ENCODE measurements at regions not wholly inside any gene's neighbourhood (a gene's known extent, or its start where the extent isn't known, plus 50 kb on each side); places are given as distances from the start of the nearest gene placed in this dataset.
"Not testable (repeated sequence)": the region's sequence is repeated elsewhere in the genome, so short reads cannot be mapped to it uniquely, and the experiment has no call there.

DNA sequence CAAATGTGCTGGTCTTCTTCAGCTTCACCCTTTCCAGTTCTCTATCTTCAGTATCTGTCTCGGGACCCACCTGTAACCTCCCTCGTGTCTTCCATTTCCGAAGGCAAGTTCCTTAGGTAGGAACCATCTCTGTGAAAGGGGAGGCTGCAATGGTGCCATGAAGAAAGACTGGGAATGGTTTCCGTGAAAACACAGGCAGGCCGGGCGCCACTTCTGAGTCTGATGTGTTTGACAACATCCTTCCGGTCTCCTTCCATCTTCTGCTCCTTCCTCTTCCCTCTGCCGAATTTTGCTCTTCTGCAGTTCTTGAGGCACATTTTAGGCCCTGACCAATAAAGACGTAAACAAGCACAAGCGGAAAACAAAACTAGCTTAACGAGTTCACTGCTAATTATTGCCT is 328.0 kb downstream of the THBS2 start:
- H3K27ac ChIP-seq = no peak overlapping the region
- no peak for DNase-seq (ENCODE audit: low read depth, low spot score)

DNA sequence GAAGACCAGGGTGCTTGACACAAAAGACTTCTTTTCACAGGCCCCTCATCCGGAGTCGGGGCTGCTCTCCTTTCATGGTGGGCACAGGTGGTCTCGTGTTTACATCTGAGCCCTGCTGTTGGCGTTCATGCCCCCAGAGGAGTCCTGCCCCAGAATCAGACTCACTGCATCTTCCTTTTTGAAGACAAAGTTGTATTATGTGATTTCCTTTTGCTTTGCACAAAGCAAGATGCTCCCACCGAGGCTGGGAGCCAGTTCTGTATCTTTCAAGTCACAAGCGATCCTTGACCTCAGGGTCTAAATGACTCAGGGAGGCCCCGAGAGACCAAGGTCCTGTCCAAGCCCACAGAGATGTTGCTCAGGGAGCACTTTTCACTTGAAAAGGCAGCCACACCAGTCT is 330.5 kb downstream of the THBS2 start:
- no peak for DNase-seq (ENCODE audit: low read depth, low spot score)
- no peak overlapping the region for H3K27ac ChIP-seq

DNA sequence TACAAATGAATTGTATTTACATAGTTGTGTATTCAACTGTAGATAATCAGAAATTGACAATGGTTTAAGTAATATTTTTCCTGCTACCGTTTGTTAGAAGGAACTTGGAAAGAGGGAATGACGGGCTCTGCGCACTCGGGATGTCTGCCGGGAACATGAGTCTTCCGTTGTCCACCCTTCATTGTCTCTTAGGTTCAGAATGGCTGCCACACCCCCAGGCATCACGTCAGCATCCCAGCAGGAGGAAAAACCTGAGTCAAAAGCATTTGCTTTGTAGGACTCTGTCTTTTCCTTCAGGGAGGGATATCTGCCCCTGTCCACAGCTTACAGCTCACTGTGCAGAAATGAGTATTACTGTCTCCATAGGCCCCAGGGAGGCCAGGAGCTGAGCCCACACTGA is 331.2 kb downstream of the THBS2 start:
- H3K27ac ChIP-seq = no peak overlapping the region
- DNase-seq (ENCODE audit: low read depth, low spot score) = no peak

DNA sequence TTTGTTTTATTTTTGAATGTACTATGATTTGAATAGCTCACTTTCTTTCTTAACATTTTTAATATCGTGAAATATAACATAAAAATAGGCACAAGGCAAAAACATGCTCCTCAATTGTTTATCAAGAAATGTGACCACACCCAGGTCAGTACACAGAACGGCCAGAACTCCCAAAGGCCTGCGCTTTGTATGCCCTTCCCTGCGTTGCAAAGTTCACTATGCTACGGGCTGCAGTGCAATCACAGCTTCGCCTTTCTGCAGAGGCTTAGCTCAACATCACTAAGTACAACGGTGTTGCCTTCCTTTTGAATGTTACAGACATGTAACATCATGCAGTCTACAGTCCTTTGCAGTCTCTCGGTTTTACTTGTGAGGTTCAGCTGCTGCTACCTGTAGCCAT is 333.4 kb downstream of the THBS2 start:
- DNase-seq (ENCODE audit: low read depth, low spot score) = no peak
- no peak overlapping the region for H3K27ac ChIP-seq

DNA sequence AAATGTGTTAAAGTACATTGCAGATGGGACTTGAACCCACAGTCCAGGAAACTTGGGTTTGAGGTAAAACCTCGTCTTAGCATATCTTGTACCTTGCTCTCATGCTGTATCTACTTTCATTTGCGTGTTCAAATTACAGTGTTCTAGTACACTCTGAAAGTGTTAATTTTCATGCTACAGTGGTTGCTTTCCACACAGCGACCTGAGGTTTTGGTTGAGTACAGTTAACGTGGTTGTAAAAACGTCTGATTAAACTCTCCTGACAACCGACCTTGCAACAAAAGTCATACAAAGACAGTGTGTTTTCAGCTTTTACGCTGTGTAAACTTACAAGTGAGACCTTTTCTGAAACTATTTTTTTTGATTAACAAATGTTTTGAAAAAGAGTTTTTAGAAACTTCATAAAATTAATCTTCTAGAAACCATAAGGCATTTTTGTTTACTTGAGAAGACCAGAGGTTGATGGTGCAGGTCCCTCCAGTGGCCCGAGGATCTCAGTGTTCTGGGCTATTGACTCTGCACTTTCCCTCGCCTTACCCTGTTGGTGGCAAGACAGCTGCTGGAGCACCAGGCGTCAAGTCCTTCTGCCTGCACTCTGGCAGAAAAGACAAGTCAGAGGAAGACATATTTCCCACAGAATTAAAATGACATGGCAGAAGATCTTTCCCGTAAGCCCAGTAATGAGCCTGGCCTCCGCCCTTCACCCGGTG is 334.0 kb downstream of the THBS2 start:
- DNase-seq (ENCODE audit: low read depth, low spot score) = no peak
- H3K27ac ChIP-seq = no peak overlapping the region

DNA sequence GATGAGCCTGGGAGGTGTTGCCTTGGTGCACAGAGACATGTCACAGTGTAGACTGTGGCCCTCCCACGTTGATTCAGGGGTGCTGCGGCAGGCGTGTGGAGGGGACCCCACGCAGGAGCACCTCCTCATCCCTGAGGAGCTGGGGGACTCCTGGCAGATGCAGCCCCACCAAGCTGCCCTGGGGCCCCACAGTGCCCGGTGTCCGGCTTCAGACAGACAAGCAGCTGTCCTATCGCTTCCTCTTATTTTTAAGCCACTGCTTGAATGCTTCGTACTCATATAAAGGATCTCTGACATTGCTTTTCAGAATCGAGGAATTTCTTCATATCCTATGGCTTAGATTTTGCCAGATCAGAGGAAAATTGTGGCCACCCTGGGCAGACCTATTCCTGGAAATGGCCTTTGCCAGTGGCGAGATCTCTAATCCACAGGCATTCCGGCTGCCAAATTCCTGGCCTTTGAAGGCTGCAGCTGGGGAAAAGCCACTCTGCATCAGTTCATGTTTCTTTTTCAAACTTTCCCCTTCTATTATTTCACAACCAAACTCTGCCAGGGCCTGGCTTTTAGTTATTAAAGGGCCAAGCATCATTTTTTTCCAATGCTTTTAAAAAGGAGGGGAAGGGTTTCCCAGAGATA is 337.0 kb downstream of the THBS2 start:
- no peak overlapping the region for H3K27ac ChIP-seq
- no peak for DNase-seq (ENCODE audit: low read depth, low spot score)

DNA sequence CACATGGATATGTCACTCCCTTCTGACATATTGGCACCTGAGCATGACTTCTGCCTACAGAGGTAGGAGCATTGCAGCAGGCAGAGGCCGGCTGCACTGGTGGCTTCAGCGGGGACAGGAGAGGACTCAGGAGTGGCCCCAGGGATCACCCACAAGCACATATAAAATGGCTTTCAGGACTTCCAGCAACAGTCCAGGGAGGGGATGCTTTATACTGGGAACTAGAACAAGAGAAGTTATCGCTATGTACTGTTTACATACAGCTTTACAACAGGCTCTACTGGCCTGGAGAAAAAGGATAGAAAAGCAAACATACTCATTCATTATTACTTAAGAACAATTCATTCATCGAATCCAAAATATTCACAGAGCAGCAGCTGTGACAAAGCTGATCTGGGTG is 337.8 kb downstream of the THBS2 start:
- H3K27ac ChIP-seq = no peak overlapping the region
- no peak for DNase-seq (ENCODE audit: low read depth, low spot score)

DNA sequence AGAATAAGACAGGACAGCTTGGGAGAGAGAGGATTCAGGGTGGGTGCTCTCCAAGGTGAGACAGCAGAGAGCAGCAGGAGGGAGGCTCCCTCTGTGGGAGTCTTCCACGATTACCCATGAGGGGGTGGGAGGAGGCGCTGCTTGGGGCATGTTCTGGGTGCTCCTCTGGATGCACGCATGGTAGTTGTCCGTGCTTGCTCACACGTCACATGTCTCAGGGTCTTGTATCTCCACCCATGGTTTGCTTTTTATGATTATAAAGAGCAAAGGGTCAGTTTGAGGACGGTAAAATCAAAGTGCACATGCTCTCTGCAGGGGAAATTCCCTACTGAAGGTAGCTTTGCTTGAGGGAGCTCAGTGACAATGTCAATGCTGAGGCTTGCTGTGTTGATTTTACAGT is 338.4 kb downstream of the THBS2 start:
- no peak for DNase-seq (ENCODE audit: low read depth, low spot score)
- H3K27ac ChIP-seq = no peak overlapping the region

DNA sequence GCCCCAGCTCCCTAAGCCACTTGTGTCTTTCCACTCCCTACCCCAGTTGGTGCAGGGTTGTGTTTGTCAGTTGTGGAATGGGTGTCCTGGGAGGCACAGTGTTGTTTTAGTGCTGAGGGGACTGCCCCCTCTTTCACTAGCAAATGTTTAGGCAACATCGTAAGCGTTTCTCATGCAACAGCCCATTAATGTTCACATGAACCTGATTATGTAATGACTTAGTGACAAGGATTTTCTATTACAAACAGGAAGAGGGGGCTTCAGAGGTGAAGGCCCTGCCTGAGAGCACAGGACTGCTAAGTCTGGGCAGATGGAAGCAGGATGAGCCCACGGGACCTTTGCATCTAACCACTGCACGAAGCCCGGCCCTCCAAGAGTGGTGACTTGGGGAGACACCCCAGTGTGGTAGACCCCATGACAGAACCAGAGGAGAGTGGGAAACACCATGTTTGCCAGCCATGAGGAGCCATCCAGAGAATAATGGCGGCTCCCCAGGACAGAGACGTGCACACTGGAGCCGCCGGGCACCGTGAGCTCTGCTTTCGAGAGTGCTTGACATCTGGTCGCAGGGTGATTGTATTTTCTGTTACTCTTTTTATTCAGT is 339.7 kb downstream of the THBS2 start:
- no peak overlapping the region for H3K27ac ChIP-seq
- DNase-seq (ENCODE audit: low read depth, low spot score) = no peak

DNA sequence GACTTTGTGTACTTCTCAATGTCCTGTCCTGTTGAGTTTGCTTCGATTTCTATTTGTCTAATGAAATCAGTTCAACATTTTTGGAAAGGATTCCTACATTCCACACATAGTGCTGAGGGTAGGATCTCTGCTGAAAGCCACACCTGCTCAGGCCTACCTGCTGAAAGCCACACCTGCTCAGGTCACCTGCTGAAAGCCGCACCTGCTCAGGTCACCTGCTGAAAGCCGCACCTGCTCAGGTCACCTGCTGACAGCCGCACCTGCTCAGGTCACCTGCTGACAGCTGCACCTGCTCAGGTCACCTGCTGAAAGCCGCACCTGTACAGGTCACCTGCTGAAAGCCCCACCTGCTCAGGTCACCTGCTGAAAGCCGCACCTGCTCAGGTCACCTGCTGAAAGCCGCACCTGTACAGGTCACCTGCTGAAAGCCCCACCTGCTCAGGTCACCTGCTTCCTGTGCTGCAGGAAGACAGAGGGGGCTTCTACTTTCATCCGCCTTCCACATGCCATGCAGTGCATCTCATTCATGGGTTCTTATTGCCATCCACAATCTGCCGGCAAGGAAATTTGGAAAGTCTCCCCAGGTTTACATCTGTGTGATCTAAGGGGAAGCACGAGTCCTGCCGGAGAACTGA is 340.3 kb downstream of the THBS2 start:
- DNase-seq (ENCODE audit: low read depth, low spot score); H3K27ac ChIP-seq: not testable (repeated sequence)

DNA sequence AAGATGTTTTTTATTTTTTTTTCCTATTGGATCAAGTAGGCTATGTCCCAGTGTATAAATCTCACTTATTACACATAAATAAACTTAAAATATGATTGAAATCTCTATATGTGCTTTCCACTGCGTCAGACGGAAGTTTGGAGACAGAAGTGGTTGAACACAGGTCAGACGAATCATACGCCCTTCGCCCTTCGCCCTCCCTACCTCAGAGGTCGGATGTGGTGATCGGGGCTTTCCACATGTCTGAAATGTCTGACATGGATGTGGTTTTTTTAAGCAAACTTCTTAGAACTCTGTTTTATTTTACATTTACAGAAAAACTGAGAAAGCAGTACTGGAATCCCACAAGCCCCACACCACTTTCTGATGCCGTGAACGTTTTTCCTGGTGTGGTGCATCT is 344.4 kb downstream of the THBS2 start:
- DNase-seq (ENCODE audit: low read depth, low spot score) = no peak
- no peak overlapping the region for H3K27ac ChIP-seq

DNA sequence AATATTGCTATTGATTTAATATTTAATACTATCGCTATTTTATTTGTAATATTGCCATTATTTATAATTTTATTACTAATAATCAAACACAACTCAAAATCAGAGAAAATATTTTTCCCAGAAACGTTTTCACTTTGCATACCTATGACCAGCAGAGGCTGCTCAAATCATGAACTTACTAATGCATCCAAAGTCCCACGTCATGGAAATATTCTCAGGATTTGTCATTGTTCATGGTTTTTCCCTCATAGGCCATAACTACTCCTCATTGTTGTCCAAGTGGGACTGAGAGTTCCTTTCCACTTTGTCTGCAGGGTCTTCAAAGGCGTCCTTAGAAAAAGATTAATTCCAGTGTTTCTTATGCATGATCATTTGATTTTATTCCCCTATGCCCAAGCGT is 344.8 kb downstream of the THBS2 start:
- H3K27ac ChIP-seq = no peak overlapping the region
- DNase-seq (ENCODE audit: low read depth, low spot score) = no peak

DNA sequence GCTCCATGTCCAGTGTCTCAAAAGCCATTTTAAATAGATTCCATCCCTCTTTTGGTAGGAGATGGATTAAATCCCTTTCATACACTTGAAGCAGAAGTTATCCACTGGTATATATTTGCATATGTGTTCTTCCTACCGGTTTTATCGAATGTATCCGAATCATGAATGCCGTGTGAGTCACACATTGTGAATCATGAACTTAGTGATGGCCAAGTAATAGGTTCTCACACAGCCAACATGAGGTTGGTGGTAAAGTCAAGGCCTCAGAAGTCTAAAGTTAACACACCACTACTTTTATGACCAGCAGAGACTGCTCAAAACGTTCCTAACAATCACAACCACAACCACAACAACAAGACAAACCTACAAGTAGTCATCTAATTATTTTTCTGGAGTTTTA is 345.5 kb downstream of the THBS2 start:
- no peak overlapping the region for H3K27ac ChIP-seq
- DNase-seq (ENCODE audit: low read depth, low spot score) = peak; percentile 29

DNA sequence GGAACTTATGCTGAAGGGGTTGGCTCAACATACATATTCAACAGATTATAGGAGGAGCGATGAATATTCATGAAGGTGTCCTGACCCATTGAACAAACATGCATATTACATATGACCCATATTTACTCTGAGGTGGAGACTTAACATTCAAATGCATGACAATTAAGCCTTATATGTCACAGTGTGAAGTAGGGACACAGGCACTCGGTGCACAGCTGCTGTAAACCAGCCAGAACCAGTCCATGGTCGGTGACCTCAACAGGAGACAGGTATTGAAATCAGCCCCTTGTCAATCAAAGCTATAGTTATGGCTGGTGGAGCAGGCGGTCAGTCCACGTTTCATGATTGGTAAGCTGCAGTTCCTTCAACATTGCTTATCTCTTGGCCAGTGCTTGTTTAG is 347.3 kb downstream of the THBS2 start:
- no peak for DNase-seq (ENCODE audit: low read depth, low spot score)
- no peak overlapping the region for H3K27ac ChIP-seq

DNA sequence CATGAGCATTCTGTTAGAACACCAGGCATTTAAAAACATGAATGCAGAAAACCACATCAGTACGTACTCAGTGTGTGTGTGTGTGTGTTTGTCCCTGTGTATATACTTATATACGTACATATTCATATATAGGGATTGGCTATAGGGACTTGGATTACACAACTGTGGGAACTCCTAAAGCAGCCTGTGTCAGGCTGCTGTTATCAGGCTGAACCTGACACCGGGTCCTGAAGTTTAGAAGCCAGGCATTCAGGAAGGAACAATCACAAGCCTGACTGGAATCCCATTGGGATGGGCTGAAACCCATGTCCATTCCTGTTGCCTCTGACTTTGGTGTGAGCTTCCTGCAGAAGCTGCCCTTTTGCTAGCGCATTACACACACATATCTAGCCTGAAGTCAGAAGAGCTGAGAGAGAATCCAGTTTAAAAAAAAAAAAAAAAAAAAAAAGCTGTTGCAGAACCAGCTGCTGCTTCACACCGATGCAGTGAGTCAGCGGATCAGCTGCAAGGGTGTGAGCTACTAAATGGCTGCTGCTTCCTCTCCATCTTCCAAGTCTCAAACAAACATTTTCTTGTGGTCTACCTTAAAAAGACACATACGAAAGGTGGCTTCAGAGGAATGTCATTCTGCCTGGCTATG is 348.1 kb downstream of the THBS2 start:
- H3K27ac ChIP-seq = no peak overlapping the region
- peak; percentile 6 for DNase-seq (ENCODE audit: low read depth, low spot score)

DNA sequence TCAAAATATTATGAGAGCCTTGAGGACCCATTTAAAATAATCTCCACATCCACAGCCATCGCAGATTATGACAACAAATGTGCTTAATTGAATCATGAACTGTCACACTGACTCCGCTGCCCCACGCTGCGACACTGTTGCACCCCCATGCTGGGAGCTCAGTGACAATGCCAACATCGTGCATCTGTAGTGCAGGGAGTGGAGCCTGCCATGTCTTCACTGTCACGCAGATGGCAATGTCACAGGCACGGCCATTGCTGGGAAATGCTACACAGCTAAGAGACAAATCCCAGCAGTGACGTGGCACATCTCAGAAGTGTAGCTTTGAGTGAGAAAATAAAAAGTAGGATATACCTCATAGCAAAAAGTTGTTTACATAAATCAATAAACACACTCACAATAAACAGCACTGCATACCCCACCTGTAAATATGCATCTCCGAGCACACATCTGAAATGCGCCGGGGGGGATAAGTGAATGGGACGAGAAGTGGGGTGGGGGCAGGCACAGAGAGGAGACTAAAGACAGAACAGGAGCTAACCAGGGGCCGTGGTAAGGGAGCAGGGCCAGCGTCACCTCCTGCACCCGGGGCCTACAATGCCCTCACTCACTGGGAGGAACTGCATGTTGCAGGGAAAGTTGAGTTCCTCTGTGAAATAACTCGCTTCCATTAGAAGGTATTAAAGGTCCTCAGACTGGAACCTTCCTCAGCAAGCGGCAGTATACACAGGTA is 349.9 kb downstream of the THBS2 start:
- H3K27ac ChIP-seq = no peak overlapping the region
- DNase-seq (ENCODE audit: low read depth, low spot score) = no peak

DNA sequence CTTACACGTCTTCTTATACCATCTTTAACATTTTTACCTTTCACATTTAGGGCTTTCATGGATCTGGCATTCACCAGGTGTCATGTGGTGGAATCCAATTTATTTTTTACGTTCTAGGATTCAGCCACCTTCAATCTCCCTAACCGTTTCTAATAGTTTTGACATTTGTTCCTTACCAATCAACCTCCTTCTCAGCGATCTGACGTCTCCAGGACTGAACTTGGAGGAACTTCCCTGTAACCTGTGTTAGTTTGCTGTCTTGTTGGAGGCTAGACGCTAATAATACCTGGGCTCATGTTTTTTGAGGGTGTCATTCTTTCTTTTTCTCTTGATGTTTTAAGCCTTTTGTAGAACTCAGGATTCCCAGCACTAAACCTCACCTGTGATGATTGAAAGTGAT is 351.6 kb downstream of the THBS2 start:
- no peak overlapping the region for H3K27ac ChIP-seq

DNA sequence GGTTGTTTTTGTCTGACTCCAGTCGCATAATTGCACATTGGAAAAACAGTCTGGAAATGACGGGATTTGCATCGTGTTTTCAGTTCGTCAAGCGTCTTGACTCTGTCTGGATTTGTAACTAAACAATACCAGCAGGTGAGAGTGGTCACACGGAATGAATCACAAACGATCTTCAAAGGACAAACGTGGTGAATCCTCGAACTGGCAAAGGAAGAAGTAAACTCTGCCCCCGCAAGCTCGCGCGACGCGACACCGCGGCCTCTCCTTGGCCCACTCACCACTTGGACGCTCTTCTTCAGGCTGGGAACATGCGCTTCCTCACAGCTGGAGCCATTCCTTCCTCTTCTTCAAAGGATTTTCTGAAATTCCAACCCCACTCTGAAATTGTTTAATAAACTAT is 352.6 kb downstream of the THBS2 start:
- DNase-seq (ENCODE audit: low read depth, low spot score) = no peak
- no peak overlapping the region for H3K27ac ChIP-seq

More for the DNA sequence above, 351.6 kb downstream of the THBS2 start:
- DNase-seq (ENCODE audit: low read depth, low spot score) = no peak

DNA sequence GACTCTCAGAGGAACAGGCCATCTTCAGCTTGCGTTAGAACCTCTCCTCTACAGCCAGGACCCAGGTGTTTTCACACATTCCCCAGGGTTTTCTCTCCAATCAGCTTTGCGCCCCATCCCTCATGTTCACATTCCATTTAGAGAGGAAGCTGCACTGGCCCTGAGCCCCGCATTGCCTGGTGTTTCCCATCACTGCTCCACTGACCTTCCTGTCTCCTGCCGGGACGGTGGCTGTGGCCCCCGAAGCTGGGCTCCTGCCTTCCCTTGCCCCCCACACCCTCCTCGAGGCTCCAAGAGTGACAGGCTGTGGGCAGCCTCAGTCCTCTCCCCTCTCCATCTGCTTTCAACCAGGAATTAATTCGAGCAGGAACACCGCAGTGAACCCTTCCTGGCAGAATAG is 357.3 kb downstream of the THBS2 start:
- no peak for DNase-seq (ENCODE audit: low read depth, low spot score)
- no peak overlapping the region for H3K27ac ChIP-seq

DNA sequence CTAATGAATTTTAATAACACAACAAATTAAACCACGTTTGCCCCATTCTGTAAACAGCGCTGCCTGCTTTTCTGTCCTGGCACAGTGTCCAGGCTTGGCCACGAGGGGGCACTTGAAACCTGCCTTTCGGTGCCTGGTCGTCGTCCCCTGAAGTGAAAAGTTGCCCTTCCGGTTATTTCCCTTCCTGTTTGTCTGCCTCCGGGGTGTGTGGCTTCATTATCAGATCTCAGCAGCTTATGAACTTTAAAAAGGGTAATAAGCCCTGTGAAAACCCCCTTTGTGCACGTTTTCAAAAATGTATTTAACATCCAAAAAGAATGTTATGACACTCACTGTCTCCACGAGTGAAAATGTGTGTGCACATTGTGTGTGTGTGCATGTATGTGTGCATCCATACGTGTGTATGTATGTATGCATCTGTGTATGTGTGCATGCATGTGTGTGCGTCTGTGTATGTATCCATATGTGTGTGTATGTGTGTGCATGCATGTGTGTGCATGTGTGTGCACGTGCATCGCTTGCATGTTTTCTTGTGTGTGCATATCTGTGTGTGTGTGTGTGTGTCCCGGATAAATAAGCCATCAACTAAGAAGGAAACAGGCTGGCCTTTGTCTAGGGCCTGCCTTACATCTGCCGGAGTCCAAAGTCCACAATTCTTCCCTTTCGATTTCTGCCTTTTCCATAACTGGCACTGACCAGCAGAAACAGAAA is 358.4 kb downstream of the THBS2 start:
- peak; percentile 29 for DNase-seq (ENCODE audit: low read depth, low spot score)
- no peak overlapping the region for H3K27ac ChIP-seq

All from epithelial cell of prostate (primary cell).